Activated naive CD8-positive, alpha-beta T cell treated with anti-CD3 and anti-CD28 coated beads, Interleukin-2, amount 10 ng/mL, durations not matched to agents 7 days and 5 days (primary cell): ENCODE measurements at regions not wholly inside any gene's neighbourhood (a gene's known extent, or its start where the extent isn't known, plus 50 kb on each side); places are given as distances from the start of the nearest gene placed in this dataset.
A peak's percentile ranks its signal among the peaks of the same experiment; 100 is the strongest.
"Not testable (repeated sequence)": the region's sequence is repeated elsewhere in the genome, so short reads cannot be mapped to it uniquely, and the experiment has no call there.

Source experiments
- ATAC-seq: fragments of 150-1000 bp; cut with Tn5 transposase; one replicate; pipeline ENCODE4 v1.10.0; 2021; ENCODE audit warnings: low read depth, moderate library complexity
- POLR2A ChIA-PET: fragments of 350-600 bp; sonication (Branson Sonifier 250); formaldehyde crosslinking; loops from one replicate; lab custom pipeline; 2021; ENCODE audit warnings: antibody characterized with exemption; lab: Charles Lee
- DNase-seq: peaks from one replicate; pipeline ENCODE4 v3.0.0; 2021
- H3K27ac Mint-ChIP-seq: one replicate; pipeline ENCODE4 v1.8.0; 2022; ENCODE audit warnings: mild to moderate bottlenecking, mixed read lengths
- H3K27me3 Mint-ChIP-seq: one replicate; pipeline ENCODE4 v1.8.0; 2022; ENCODE audit warnings: mild to moderate bottlenecking, moderate library complexity, mixed read lengths
- H3K36me3 Mint-ChIP-seq: one replicate; pipeline ENCODE4 v1.8.0; 2021; ENCODE audit warnings: mild to moderate bottlenecking, mixed read lengths
- H3K4me1 Mint-ChIP-seq: one replicate; pipeline ENCODE4 v1.8.0; 2021; ENCODE audit warnings: mixed read lengths
- H3K4me3 Mint-ChIP-seq: one replicate; pipeline ENCODE4 v1.8.0; 2022; ENCODE audit warnings: mild to moderate bottlenecking, moderate library complexity, mixed read lengths
- H3K9me3 Mint-ChIP-seq: one replicate; pipeline ENCODE4 v1.8.0; 2021; ENCODE audit warnings: mixed read lengths

DNA sequence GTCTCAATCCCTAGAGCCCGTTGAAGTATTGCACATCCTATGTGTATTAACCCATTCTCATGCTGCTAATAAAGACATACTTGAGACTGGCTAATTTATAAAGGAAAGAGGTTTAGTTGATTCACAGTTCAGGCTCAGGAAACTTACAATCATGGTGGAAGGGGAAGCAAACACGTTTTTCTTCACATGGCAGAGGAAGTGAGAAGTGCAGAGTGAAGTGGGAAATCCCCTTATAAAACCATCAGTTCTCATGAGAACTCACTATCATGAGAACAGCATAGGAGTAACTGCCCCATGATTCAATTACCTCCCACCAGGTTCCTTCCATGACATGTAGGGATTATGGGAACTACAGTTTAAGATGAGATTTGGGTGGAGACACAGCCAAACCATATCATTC lies 195.3 kb downstream of the TMEM200A start:
- DNase-seq, H3K27me3 Mint-ChIP-seq, POLR2A ChIA-PET, ATAC-seq, H3K27ac Mint-ChIP-seq, H3K9me3 Mint-ChIP-seq, H3K4me1 Mint-ChIP-seq: not testable (repeated sequence)
- Mint-ChIP-seq H3K36me3 (peaks cover 22% of the 10 kb centered on the region), H3K4me3 (peak overlapping the region; percentile 18)

GRCh38 chr6:130565696-130566095 lies 199.9 kb downstream of the TMEM200A start:
- POLR2A ChIA-PET = no interaction called here
- peaks cover 7% of the 10 kb centered on the region for H3K4me1 Mint-ChIP-seq

DNA sequence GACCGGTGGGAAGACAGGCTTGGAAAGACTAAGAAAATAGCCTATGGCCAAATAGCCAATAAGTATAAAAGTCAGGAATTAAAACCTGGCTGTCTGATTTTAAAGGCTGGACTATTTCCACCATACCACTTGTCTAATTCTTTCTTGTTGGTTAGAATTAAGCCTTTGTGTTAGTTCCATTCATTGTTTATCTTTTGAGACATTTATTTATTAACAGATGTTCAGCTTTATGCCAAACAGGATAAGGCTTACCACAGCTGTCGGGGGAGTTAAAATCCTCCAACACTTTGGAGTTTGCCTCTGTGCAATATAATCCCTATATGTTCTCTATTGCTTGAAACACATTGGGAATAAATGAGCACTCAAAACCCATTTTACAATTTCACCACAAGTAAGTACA lies 208.3 kb downstream of the TMEM200A start:
- no peaks in the 10 kb centered on the region for H3K27me3 Mint-ChIP-seq
- ATAC-seq (no peak), DNase-seq (no peak)
- POLR2A ChIA-PET = no interaction called here
- H3K4me1 Mint-ChIP-seq = peaks cover 32% of the 10 kb centered on the region
- no peak overlapping the region for H3K4me3 Mint-ChIP-seq
- peaks cover 18% of the 10 kb centered on the region for H3K9me3 Mint-ChIP-seq
- H3K27ac Mint-ChIP-seq = no peak overlapping the region
- peaks cover 60% of the 10 kb centered on the region for H3K36me3 Mint-ChIP-seq

More at GRCh38 chr6:130565696-130566095, 199.9 kb downstream of the TMEM200A start:
- ATAC-seq (no peak), DNase-seq (no peak)
- no peaks in the 10 kb centered on the region for H3K27me3 Mint-ChIP-seq
- H3K27ac Mint-ChIP-seq = no peak overlapping the region
- no peak overlapping the region for H3K4me3 Mint-ChIP-seq
- H3K36me3 Mint-ChIP-seq = peaks cover 27% of the 10 kb centered on the region
- peaks cover 9% of the 10 kb centered on the region for H3K9me3 Mint-ChIP-seq

DNA sequence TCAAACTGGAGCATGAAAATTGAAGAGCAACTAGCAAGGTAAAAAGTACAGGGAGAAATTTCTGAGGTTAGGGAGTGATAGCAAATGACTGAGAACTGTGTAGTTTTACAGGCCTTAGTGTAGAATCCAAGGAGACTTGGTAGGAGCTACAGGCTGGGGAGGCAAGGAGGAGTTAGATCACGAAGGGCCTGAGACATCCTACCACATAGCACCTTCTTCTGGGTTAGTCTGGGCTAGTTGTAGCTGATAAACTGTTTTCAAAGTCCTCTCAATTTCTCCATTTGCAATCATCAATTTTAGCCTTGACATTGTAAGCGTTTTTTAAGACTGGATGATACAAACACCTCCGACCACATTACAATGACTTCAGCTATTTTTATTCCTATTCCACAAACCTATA lies 209.7 kb downstream of the TMEM200A start:
- POLR2A ChIA-PET = interaction anchor here (0.9 to 2.7 kb wide), 8 partner anchors 25 to 194 kb away, joined by 3 to 22 read pairs (median 4); no protein-coding TSS in a partner anchor
- H3K36me3 Mint-ChIP-seq = peaks cover 64% of the 10 kb centered on the region
- peaks cover 32% of the 10 kb centered on the region for H3K4me1 Mint-ChIP-seq
- H3K27me3 Mint-ChIP-seq = no peaks in the 10 kb centered on the region
- no peak for ATAC-seq
- H3K27ac Mint-ChIP-seq = peak overlapping the region; percentile 86
- H3K9me3 Mint-ChIP-seq = peaks cover 22% of the 10 kb centered on the region
- H3K4me3 Mint-ChIP-seq = peak overlapping the region; percentile 70
- DNase-seq = no peak

GRCh38 chr6:130575971-130576370 lies 210.2 kb downstream of the TMEM200A start:
- POLR2A ChIA-PET = interaction anchor here (0.9 to 2.7 kb wide), 9 partner anchors 14 to 194 kb away, joined by 3 to 22 read pairs (median 4); no protein-coding TSS in a partner anchor
- peaks cover 32% of the 10 kb centered on the region for H3K4me1 Mint-ChIP-seq
- peak; percentile 77 for DNase-seq
- peak; percentile 91 for ATAC-seq
- H3K27ac Mint-ChIP-seq = peak overlapping the region; percentile 86
- no peaks in the 10 kb centered on the region for H3K27me3 Mint-ChIP-seq
- peaks cover 22% of the 10 kb centered on the region for H3K9me3 Mint-ChIP-seq
- H3K36me3 Mint-ChIP-seq = peaks cover 61% of the 10 kb centered on the region
- peak overlapping the region; percentile 70 for H3K4me3 Mint-ChIP-seq

DNA sequence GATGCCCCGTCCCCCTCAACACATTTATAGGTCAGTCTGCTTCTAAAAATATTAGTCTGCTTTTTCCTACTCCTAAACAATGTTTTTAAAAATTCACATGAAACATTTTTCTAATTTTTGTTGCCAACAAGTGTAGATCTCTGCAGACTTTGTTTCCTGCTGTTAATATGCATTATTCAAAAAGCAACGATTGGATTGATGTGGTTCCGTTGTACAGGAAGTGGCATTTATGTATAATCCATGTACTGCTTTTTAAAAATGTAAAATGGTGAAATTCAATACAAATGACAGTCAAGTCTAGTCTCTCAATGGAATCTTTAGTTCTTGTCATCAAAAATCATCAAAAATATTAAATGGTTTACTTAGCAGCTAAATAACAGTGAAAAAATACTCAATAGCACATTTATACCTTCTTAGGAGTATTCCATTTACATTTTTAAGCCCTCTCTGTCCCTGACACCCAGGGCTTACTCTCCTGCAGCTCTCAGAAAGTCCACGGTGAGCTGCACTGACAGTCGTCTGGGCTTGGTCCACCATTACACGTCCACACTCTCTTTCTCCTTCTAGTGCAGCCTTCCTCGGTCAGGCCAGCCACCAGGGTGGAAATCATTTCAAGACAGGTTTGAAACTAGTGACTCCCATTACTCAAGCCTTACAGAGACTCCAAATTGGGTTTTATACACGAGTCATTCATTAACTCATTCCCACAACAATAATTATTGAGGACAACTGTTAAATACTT lies 211.5 kb downstream of the TMEM200A start:
- H3K36me3 Mint-ChIP-seq = peaks cover 49% of the 10 kb centered on the region
- ATAC-seq (no peak), DNase-seq (peak; percentile 33)
- peaks cover 19% of the 10 kb centered on the region for H3K9me3 Mint-ChIP-seq
- POLR2A ChIA-PET = interaction anchor here (0.6 to 2.7 kb wide), 4 partner anchors 15 to 83 kb away, joined by 3 to 22 read pairs (median 4); no protein-coding TSS in a partner anchor
- H3K4me1 Mint-ChIP-seq = peaks cover 32% of the 10 kb centered on the region
- peak overlapping the region; percentile 86 for H3K27ac Mint-ChIP-seq
- no peaks in the 10 kb centered on the region for H3K27me3 Mint-ChIP-seq
- peak overlapping the region; percentile 77 for H3K4me3 Mint-ChIP-seq

GRCh38 chr6:130578713-130579112 lies 212.9 kb downstream of the TMEM200A start:
- Mint-ChIP-seq H3K4me1 (peaks cover 32% of the 10 kb centered on the region), H3K36me3 (peaks cover 40% of the 10 kb centered on the region), H3K27me3 (no peaks in the 10 kb centered on the region), H3K27ac (no peak overlapping the region), H3K4me3 (no peak overlapping the region), H3K9me3 (peaks cover 15% of the 10 kb centered on the region)
- POLR2A ChIA-PET = no interaction called here
- DNase-seq (no peak), ATAC-seq (no peak)

GRCh38 chr6:130583268-130583667 lies 217.5 kb downstream of the TMEM200A start:
- no peak for DNase-seq
- POLR2A ChIA-PET = no interaction called here
- ATAC-seq = no peak
- no peak overlapping the region for H3K27ac Mint-ChIP-seq
- no peak overlapping the region for H3K4me3 Mint-ChIP-seq
- peaks cover 6% of the 10 kb centered on the region for H3K4me1 Mint-ChIP-seq
- peaks cover 16% of the 10 kb centered on the region for H3K9me3 Mint-ChIP-seq
- peaks cover 36% of the 10 kb centered on the region for H3K36me3 Mint-ChIP-seq
- H3K27me3 Mint-ChIP-seq = no peaks in the 10 kb centered on the region

DNA sequence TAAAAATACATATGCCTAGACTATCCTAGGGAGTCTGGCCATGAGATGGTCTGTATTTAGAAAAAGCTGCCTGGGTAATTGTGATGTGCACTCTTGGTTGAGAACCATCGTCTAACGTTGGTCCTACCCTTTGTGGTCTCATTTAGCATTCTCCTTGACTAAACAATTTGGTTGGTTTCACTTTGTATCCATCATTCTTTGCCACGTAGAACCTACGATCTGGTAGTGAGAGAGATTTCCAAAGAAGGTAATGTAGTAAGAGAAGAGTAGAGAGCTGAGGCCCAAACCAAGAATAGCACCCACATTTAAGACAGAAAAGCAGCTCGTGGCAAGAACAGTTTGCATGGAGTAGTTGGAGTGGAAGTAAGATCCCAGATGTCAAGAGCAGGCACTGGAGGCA lies 219.8 kb downstream of the TMEM200A start:
- Mint-ChIP-seq H3K4me1 (peaks cover 6% of the 10 kb centered on the region), H3K27me3 (no peaks in the 10 kb centered on the region), H3K4me3 (peak overlapping the region; percentile 17), H3K36me3 (peaks cover 23% of the 10 kb centered on the region), H3K27ac (peak overlapping the region; percentile 68), H3K9me3 (peaks cover 9% of the 10 kb centered on the region)
- no peak for ATAC-seq
- DNase-seq = no peak
- POLR2A ChIA-PET = no interaction called here

GRCh38 chr6:130587778-130588520 lies 222.1 kb downstream of the TMEM200A start:
- POLR2A ChIA-PET = no interaction called here
- H3K9me3 Mint-ChIP-seq = peaks cover 22% of the 10 kb centered on the region
- H3K4me3 Mint-ChIP-seq = no peak overlapping the region
- peaks cover 39% of the 10 kb centered on the region for H3K36me3 Mint-ChIP-seq
- no peak overlapping the region for H3K27ac Mint-ChIP-seq
- no peak for ATAC-seq
- no peaks in the 10 kb centered on the region for H3K27me3 Mint-ChIP-seq
- no peak for DNase-seq
- peaks cover 6% of the 10 kb centered on the region for H3K4me1 Mint-ChIP-seq

DNA sequence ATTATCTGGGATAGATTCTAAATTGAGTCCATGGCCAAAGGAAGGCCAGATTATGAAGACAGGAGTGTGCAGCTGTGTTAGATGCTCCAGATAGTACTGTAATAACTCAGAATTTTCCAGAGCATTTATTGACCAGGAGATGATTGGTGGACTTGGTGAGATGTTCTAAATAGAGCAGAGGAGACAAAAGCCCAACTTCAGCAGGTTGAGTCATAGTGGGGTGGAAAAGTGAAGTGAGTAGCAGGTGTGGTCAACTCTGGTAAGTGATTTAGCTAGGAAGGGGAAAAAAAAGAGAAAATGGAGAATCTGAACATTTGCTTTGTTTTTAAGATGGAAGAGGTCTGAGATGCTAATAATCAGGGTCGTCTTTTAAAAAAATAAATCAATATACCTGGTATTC lies 227.4 kb downstream of the TMEM200A start:
- peaks cover 14% of the 10 kb centered on the region for H3K9me3 Mint-ChIP-seq
- H3K4me3 Mint-ChIP-seq = no peak overlapping the region
- POLR2A ChIA-PET = no interaction called here
- peaks cover 20% of the 10 kb centered on the region for H3K36me3 Mint-ChIP-seq
- DNase-seq (no peak), ATAC-seq (no peak)
- H3K4me1 Mint-ChIP-seq = no peaks in the 10 kb centered on the region
- H3K27ac Mint-ChIP-seq = no peak overlapping the region
- no peaks in the 10 kb centered on the region for H3K27me3 Mint-ChIP-seq

GRCh38 chr6:130593948-130594347 lies 228.1 kb downstream of the TMEM200A start:
- no peak overlapping the region for H3K4me3 Mint-ChIP-seq
- H3K9me3 Mint-ChIP-seq = peaks cover 14% of the 10 kb centered on the region
- DNase-seq (no peak), ATAC-seq (no peak)
- POLR2A ChIA-PET = no interaction called here
- no peaks in the 10 kb centered on the region for H3K4me1 Mint-ChIP-seq
- H3K27me3 Mint-ChIP-seq = no peaks in the 10 kb centered on the region
- H3K27ac Mint-ChIP-seq = no peak overlapping the region
- H3K36me3 Mint-ChIP-seq = peaks cover 19% of the 10 kb centered on the region

DNA sequence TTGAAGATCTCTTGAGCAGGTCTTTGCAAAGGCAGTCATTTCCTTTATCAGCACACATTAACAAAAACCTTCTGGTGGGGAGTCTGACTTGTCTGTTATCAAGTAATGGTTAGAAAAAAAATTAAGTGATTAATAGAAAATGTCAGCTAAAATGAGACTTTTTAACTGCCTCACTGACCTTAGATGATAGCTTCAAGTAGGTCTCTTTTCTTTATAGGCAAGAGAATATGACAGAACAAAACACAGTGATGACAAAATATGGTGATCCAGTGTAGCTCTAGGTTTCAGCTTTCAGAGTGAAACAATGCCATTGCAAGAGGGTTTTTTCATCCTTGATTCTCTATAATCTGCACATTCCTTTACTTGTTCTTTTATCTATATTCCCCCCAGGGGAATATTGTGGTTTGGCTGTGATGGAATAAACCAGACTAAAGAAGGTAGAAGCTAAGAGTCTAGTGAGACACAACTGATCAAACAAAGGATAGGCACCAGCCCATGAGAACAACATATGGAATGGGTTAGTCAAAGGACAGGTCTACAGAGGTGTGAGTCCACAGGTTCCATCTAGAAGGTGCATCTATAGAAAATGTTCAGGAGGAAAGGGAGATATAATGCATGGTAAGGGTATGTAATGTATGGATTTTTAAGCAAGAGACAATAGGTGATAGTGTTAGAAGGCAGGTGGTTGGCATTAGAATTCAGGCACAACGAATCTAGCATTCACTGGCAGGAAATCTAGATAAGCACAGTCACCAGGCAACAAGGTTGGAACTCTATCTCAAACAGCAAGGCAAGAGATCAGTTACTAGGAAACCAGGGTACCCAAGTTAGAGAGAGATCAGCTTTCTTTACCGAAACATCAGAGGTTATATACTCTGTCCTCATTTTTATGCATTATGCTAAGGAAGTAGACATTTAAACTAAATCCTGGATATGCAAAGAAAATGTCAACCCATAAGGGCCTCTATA lies 228.9 kb upstream of the SMLR1 start:
- H3K9me3 Mint-ChIP-seq = peaks cover 5% of the 10 kb centered on the region
- no peak overlapping the region for H3K27ac Mint-ChIP-seq
- no peak for DNase-seq
- POLR2A ChIA-PET = no interaction called here
- peaks cover 9% of the 10 kb centered on the region for H3K36me3 Mint-ChIP-seq
- peaks cover 4% of the 10 kb centered on the region for H3K4me1 Mint-ChIP-seq
- ATAC-seq = no peak
- no peaks in the 10 kb centered on the region for H3K27me3 Mint-ChIP-seq
- no peak overlapping the region for H3K4me3 Mint-ChIP-seq
